SH-SY5Y (cell line): ENCODE measurements at regions not wholly inside any gene's neighbourhood (a gene's known extent, or its start where the extent isn't known, plus 50 kb on each side); places are given as distances from the start of the nearest gene placed in this dataset.

ENCODE experiments used
- GATA2 ChIP-seq: IDR thresholded peaks from 2 replicates; pipeline ENCODE4 v1.6.1; 2011; ENCODE audit warnings: mild to moderate bottlenecking, low read depth, low read length
- GATA3 ChIP-seq: IDR thresholded peaks from 2 replicates; pipeline ENCODE4 v1.6.1; 2011; ENCODE audit warnings: low read depth, mild to moderate bottlenecking, low read length, moderate library complexity

DNA sequence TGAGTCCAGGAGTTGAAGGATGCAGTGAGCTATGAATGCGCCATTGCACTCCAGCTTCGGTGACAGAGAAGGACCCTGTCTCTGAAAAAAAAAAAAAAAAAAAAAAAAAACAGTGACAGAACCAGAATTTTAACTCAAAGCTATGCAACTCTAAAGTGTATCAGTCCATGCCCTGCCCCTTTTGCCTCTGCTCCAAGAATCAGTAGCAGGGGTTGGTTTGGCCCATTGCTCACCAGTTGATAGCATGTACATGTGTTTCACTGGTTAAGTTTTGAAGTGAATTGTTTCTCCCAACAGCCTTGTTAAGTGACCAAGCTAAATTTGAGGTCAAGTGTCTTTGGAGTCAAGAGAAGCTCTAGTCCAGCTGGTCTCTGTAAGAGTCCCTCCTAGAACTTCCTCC lies 245.9 kb downstream of the PLPP3 start:
- no peak for TF ChIP-seq GATA2
- no peak for TF ChIP-seq GATA3

DNA sequence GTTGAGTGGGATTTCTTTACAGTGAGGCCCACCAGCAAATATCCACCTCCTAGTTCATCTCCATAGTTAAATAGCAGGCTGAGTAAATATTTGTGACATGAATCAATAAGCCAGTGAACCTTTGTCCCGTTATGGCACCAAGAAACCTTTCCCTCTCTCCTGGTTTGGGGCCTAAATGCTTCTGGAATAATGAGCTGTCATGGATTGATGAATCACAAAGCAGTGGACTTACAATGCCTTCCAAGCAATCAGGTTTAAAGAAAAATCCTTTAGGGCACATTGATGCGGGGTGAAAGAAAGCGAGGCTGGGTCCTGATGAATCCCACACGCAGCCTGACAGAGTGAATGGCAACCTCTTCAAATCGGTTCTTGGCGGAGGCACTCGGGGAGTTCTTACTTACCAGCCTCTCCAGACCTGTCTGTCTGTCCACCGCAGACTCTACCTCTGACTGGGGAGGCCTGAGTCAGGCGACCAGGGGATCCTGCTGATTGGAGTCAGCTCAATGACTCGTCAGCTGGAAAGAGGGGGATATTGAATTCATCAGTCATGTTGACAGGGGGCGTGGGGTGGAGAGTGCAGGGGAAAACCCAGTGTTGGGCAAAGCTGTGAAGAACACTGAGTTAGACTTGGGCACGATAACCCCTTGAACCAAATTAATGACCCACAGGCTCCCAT lies 247.3 kb downstream of the PLPP3 start:
- TF ChIP-seq GATA3, result no peak
- no peak for TF ChIP-seq GATA2

DNA sequence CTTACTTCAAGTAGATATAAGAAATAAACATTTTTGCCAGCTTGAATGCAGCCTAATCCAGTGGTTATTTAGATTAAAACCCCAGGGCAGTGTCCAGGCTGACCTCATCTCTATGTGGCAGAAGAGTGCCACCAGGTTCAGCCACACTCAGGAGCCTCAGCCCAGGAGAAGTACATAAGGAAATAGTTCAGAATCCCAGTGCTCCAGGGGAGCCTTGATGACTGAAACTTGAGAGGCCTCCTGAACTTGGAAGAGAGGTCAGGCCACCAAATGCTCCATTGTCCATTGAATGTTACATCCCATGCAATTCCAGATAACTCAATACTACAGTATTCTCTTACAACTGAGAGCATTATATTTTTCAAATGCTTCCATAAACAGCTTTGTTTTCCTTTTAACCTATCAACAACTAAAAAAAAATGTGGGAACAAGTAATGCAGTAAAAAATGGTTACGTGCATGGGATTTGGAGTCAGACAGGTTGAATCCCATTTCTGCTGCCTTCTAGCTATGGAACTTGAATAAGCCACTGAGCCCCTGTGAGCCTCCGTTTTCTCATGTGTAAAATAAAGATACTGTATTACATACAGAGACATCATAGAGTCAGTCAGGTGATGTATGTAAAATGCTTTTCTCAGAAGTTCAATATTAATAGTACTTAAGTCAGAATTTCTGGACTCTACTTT lies 248.0 kb downstream of the PLPP3 start:
- no peak for TF ChIP-seq GATA2

DNA sequence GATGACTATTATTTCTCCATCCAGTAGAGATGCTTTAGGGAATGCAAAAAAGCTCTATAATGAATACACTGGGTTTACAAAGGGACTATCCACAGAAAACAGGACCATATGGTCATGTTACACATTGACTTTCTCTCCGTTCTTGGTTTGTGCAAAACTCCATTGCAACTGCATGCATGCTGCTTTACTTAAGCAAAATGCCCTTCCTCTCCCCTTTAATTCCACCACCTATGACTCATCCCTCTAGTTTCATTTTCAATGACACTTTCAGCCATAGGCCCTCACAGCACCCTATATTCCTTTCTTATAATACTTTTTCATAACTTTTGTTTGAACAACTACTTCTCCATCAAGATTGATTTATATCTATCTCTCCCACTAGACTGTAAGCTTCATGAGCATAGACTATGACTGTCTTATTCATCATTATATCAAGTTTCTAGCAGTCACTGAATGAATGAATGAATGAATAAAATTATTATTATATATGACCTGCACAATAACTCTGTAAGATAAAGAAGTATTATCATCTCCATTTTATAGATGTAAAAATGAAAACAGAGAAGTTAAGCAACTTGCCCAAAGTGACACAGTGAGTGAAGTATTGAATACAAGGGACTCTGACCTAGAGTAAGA lies 248.9 kb downstream of the PLPP3 start:
- TF ChIP-seq GATA3, result no peak
- TF ChIP-seq GATA2, result no peak

DNA sequence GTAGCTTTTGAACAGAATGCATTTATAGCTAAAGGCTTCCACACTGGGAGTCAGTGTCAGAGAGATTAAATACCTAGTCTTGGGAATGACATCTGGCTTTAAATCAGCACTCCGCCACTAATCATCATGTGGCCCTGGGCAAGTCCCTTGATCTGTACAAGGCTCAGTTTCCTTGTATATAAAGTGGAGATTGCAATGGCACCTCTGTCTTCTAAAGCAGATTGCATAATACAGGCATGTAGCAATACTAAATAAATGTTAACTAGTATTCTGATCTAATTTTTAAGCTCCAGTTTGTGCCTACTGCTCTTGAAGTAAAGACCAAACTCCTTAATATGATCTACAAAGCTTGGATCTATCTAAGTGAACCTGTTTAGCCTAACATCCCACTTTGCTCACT lies 249.4 kb downstream of the PLPP3 start:
- TF ChIP-seq GATA2 (no peak), GATA3 (no peak)

DNA sequence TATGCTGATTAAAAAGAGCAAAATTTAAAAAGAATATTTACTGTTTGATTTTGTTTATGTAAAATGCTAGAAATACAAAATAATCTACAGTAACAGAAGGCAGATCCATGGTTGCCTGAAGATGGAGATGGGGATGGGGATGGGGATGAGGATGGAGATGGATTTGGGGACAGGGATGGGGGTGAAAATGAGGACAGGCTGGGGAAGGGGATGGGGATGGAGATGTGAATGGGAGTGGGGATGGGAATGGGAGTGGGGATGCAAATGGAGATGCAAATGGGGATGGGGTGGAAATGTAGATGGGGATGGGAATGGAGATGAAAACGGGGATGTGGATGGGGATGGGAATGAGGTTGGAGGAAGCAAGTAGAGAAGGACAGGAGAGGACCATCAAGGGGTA lies 252.2 kb downstream of the PLPP3 start:
- no peak for TF ChIP-seq GATA2
- no peak for TF ChIP-seq GATA3

DNA sequence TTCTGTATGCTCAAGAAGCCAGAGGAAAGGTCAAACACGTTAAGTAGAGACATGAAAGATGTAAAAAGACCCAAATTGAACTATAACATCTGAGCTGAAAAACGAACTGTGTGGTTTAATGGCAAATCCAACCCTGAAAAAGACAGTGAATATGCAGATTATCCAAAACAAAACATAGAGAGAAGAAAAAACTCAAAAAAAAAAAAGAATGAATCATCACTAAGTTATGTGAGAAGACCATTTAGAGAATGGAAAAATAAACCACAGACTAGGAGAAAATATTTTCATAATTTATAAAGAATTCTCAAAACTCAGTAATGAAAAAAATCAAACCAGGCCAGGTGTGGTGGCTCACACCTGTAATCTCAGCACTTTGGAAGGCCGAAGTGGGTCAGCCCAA lies 253.3 kb downstream of the PLPP3 start:
- TF ChIP-seq GATA3, result no peak
- no peak for TF ChIP-seq GATA2

DNA sequence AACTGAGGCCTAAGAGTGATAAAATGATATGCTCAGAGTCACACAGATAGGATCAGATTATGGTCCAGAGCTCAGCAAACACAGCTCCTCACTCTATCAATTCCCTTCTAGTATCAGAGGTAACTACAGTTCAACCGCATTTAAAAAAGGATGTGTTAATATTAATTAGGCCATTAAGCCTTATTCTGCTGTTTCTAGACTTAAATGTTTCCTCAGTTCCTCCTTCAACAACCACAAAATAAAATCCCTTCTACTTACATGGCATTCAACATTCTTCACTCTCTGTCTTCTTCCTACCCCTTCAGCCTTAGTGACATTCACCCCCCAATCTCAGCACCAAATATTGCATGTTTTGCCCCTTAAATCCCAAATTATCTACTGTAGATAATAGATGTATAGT lies 254.9 kb downstream of the PLPP3 start:
- TF ChIP-seq GATA2 (no peak), GATA3 (no peak)

DNA sequence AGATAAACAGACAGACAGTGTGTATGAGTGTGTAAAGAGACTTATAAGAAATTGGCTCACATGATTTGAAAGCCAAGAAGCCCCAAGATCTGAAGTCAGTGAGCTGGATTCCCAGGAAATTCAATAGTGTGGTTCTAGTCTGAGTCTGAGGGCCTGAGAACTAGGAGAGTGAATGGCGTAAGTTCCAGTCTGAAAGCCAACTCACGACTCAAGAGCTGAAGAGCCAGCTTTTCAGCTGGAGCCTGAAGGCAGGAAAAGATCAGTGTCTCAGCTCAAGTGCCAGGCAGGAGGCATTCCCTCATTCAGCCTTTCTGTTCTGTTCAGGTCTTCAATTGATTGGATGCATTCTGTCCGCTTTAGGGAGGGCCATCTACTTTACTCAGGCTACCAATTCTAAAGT lies 257.2 kb downstream of the PLPP3 start:
- TF ChIP-seq GATA2, result no peak
- TF ChIP-seq GATA3, result no peak

DNA sequence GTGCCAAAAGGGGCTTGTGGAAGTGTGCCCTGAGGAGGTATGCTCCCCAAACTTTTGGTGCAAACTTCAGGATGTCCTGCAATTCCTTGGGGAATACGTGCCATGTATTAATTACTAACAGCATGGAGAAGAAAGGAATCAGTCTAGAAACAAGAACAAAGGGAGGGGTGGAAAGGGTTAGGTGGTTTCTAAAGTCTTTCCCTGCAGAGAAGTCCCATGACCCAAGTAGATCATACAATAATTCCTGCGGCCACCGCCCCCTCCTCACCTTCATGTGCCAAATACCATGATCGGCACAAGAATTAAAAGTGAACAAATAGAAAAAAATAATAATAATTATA lies 258.2 kb downstream of the PLPP3 start:
- TF ChIP-seq GATA3 (no peak), GATA2 (no peak)

DNA sequence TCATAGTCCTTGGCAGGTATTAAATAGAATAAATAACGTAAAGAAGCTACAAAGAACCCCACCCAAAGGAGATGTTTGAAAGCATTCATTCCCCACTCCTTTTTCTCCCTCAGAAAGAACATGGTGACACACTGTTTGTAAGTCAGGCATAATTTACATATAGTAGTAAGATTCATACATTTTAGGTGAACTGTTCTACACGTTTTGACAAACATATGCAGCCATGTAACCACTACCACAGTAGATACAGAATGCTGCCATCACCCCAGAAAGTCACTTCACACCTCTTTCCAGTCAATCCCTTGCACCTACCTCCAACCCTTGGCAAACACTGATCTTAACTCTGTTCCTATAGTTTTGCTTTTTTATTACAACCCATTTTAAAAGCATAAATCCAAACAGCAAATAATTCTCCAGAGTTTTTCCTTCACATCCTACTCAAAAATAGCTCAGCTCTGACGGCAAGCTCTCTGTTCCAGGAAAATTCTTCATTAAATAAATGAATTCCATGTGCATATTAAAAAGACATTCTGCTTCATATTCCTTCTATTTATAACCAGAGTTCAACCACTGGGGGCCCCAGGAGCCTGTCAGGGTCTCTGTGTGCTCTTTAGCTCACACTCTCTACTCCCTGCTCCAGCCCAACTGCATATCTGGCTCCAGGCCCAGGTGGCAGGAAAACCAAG lies 258.8 kb downstream of the PLPP3 start:
- TF ChIP-seq GATA2, result no peak
- no peak for TF ChIP-seq GATA3

DNA sequence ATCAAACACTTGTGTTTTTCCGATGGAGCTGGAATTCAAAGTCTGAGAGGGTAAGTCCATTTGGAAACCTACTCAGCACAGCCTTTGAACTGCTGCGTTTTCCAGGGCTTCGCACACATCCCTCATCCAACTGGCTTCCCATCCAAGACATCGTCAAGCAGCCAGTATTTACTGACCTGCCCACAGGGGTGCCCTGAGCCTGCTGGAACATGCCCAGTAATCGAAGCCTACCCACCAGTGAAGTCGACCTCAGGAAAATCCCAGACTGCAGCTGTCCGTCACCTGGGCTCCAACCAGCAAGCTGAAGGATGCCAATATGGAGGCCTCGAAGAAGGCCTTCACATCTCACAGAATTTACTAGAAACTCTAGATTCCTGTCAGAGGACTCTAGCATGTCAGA lies 261.6 kb downstream of the PLPP3 start:
- TF ChIP-seq GATA3 (no peak), GATA2 (no peak)

DNA sequence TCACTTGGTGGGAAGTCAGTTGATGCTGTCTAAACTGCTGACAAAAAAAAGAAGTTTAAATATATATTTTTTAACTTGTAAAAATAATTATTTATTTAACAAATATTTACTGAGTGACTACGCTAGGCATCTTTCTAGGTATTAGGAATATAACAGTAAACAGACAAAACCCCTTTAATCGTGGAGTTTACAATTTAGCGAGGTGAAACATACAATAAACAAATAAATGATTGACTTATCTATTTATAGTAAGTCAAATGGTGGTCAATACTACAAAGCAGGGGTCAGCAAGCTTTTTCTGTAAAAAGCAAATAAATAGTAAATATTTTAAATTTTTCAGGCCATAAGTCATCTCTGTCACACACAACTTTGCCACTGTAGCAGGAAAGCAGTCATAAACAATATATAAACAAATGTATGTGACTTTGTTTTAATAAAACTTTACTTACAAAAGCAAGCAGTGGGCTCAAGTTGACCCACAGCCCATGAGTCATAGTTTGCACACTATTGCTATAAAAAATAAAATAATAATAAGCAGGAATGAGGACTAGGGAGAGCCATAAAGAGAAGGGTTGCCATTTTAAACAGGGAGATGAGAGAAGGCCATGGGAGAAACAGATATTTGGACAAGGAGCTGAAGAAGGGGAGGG lies 263.9 kb downstream of the PLPP3 start:
- no peak for TF ChIP-seq GATA2
- TF ChIP-seq GATA3, result no peak

DNA sequence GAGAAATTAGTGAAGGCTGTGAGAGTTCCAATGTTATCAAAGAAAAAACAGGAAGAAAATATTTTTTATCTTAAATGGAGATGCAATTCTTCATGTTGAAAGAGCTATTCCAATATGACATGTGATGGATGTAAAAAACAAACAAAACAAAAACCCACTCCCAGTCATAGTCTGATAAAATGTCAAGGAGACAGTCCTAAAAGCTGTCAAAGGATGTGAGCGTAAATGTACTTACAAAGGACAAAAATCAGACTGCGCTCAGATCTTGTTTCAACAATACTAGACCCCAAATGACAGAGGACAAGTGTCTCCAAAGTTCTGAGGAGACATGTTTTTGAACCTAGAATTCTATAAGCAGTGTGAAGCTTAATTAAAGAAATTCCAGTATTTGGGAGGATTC lies 265.8 kb downstream of the PLPP3 start:
- TF ChIP-seq GATA2 (no peak), GATA3 (no peak)

DNA sequence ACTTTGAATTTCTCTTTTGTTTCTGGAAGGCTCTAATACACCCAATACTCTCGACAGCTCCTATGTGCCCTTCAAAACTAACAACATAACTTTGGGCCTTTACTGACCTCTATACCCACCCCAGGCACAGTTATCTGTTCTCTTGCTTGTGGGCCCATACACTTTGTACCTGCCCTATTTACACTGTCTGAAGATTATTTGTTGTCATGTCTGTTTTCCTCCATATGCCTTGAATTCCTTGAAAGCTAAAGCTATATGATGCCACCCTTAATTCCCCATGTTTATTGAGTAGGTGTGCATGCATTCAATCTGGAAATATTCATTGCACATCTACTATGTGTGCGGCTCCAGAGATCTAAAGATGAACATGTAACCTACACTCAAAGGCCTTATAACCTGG lies 267.6 kb downstream of the PLPP3 start:
- TF ChIP-seq GATA3 (no peak), GATA2 (no peak)
